Osteocyte (in vitro differentiated cells): ENCODE measurements at regions not wholly inside any gene's neighbourhood (a gene's known extent, or its start where the extent isn't known, plus 50 kb on each side); places are given as distances from the start of the nearest gene placed in this dataset.

ENCODE experiments used
- DNase-seq: peaks from one replicate; pipeline ENCODE4 v3.0.0; 2021; ENCODE audit warnings: mixed read lengths; ENCODE audit not compliant: unreplicated experiment; ENCODE audit errors: extremely low spot score
- H3K27ac Mint-ChIP-seq: one replicate; pipeline ENCODE4 v1.8.0; 2021; ENCODE audit warnings: mild to moderate bottlenecking, mixed read lengths; ENCODE audit not compliant: unreplicated experiment
- H3K27me3 Mint-ChIP-seq: one replicate; pipeline ENCODE4 v1.8.0; 2021; ENCODE audit warnings: mixed read lengths; ENCODE audit not compliant: unreplicated experiment
- H3K36me3 Mint-ChIP-seq: one replicate; pipeline ENCODE4 v1.8.0; 2021; ENCODE audit warnings: mixed read lengths; ENCODE audit not compliant: unreplicated experiment
- H3K4me1 Mint-ChIP-seq: one replicate; pipeline ENCODE4 v1.8.0; 2021; ENCODE audit warnings: mixed read lengths; ENCODE audit not compliant: unreplicated experiment
- H3K4me3 Mint-ChIP-seq: one replicate; pipeline ENCODE4 v1.8.0; 2021; ENCODE audit warnings: mild to moderate bottlenecking, moderate library complexity, mixed read lengths; ENCODE audit not compliant: unreplicated experiment
- H3K9me3 Mint-ChIP-seq: one replicate; pipeline ENCODE4 v1.8.0; 2021; ENCODE audit warnings: mixed read lengths; ENCODE audit not compliant: unreplicated experiment
- CTCF ChIP-seq: fragments of 200-600 bp; sonication (generic); IDR thresholded peaks from 2 replicates; pipeline ENCODE4 v1.5.0; 2021; ENCODE audit warnings: antibody characterized with exemption, mild to moderate bottlenecking, moderate library complexity

- H3K36me3 Mint-ChIP-seq: peaks cover 10% of the 10 kb centered on the region
- DNase-seq: no peak
- no peak overlapping the region for H3K4me3 Mint-ChIP-seq
- no peak overlapping the region for H3K27ac Mint-ChIP-seq
- H3K27me3 Mint-ChIP-seq: no peaks in the 10 kb centered on the region
- H3K4me1 Mint-ChIP-seq: no peaks in the 10 kb centered on the region
- H3K9me3 Mint-ChIP-seq: peaks cover 15% of the 10 kb centered on the region
- no peak for TF ChIP-seq CTCF
Measured at GRCh38 chr2:102091908-102092307, 50.6 kb upstream of the IL1R1 start.

- TF ChIP-seq CTCF: no peak
- no peak for DNase-seq
- H3K9me3 Mint-ChIP-seq: peaks cover 15% of the 10 kb centered on the region
Measured at GRCh38 chr2:102092535-102092934, 50.0 kb upstream of the IL1R1 start.

More at GRCh38 chr2:102092535-102092934, 50.0 kb upstream of the IL1R1 start:
- peaks cover 10% of the 10 kb centered on the region for H3K36me3 Mint-ChIP-seq
- no peak overlapping the region for H3K27ac Mint-ChIP-seq
- no peak overlapping the region for H3K4me3 Mint-ChIP-seq
- no peaks in the 10 kb centered on the region for H3K4me1 Mint-ChIP-seq
- no peaks in the 10 kb centered on the region for H3K27me3 Mint-ChIP-seq
